AG04449 (cell line): ENCODE measurements at regions not wholly inside any gene's neighbourhood (a gene's known extent, or its start where the extent isn't known, plus 50 kb on each side); places are given as distances from the start of the nearest gene placed in this dataset.

ENCODE experiments used
- CTCF ChIA-PET: fragments of 350-600 bp; formaldehyde crosslinking; extraction: SDS; loops from one replicate; lab custom pipeline; 2021; ENCODE audit warnings: antibody characterized with exemption; lab: Yijun Ruan, JAX
- POLR2A ChIA-PET: fragments of 400-600, 350-600 bp; formaldehyde crosslinking; extraction: SDS; loops from one replicate; lab custom pipeline; 2020; ENCODE audit warnings: antibody characterized with exemption, inconsistent platforms; lab: Yijun Ruan, JAX
- DNase-seq: peaks from one replicate; pipeline ENCODE4 v3.0.0-alpha.2; 2010; ENCODE audit warnings: low read depth, low spot score
- H3K4me3 ChIP-seq: 2 replicates; pipeline ENCODE4 v1.5.1; 2011; ENCODE audit warnings: low read depth, mild to moderate bottlenecking, control low read depth, low read length
- TF ChIP-seq, protein P1 (sequence below): IDR thresholded peaks from one replicate; pipeline ENCODE4 v1.5.1; 2011; ENCODE audit warnings: mild to moderate bottlenecking, moderate library complexity, low read length, control low read depth, inconsistent platforms; ENCODE audit not compliant: insufficient read depth; ENCODE audit errors: missing control alignments

- no peak for DNase-seq
- TF ChIP-seq, protein P1, sequence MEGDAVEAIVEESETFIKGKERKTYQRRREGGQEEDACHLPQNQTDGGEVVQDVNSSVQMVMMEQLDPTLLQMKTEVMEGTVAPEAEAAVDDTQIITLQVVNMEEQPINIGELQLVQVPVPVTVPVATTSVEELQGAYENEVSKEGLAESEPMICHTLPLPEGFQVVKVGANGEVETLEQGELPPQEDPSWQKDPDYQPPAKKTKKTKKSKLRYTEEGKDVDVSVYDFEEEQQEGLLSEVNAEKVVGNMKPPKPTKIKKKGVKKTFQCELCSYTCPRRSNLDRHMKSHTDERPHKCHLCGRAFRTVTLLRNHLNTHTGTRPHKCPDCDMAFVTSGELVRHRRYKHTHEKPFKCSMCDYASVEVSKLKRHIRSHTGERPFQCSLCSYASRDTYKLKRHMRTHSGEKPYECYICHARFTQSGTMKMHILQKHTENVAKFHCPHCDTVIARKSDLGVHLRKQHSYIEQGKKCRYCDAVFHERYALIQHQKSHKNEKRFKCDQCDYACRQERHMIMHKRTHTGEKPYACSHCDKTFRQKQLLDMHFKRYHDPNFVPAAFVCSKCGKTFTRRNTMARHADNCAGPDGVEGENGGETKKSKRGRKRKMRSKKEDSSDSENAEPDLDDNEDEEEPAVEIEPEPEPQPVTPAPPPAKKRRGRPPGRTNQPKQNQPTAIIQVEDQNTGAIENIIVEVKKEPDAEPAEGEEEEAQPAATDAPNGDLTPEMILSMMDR, result no peak
- no peak overlapping the region for H3K4me3 ChIP-seq
- ChIA-PET CTCF (no interaction called here), POLR2A (no interaction called here)
Measured at GRCh38 chr15:53272116-53272515, 482.0 kb upstream of the ONECUT1 start.

DNA sequence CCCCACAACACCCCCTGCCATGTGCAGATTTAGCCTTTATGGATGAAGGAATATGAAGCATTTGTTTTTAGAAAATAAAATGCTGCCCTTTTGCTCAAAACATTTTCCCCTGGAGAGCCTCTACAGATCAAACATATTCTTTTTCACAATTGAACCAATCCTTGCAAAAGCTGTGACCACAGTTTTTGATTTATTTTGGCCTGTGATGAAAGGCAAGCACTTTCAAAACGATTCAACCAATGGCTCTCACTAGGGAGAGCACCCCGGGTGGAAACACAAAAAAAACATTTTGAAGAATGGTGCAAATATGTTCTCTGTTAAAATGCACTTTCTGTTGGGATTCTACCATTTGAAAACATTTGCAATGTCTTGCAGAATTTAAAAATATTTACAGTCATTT is 476.0 kb upstream of the ONECUT1 start:
- TF ChIP-seq, protein P1, result no peak
- H3K4me3 ChIP-seq, result no peak overlapping the region
- DNase-seq, result no peak
- ChIA-PET POLR2A (no interaction called here), CTCF (no interaction called here)

GRCh38 chr15:53260647-53261046 is 470.5 kb upstream of the ONECUT1 start:
- TF ChIP-seq, protein P1, result no peak
- ChIA-PET CTCF (no interaction called here), POLR2A (no interaction called here)

GRCh38 chr15:53256457-53256856 is 466.3 kb upstream of the ONECUT1 start:
- CTCF ChIA-PET, result no interaction called here
- no peak overlapping the region for H3K4me3 ChIP-seq
- no peak for DNase-seq
- POLR2A ChIA-PET, result no interaction called here
- TF ChIP-seq, protein P1, result no peak

More at GRCh38 chr15:53260647-53261046, 470.5 kb upstream of the ONECUT1 start:
- no peak overlapping the region for H3K4me3 ChIP-seq
- DNase-seq, result no peak

DNA sequence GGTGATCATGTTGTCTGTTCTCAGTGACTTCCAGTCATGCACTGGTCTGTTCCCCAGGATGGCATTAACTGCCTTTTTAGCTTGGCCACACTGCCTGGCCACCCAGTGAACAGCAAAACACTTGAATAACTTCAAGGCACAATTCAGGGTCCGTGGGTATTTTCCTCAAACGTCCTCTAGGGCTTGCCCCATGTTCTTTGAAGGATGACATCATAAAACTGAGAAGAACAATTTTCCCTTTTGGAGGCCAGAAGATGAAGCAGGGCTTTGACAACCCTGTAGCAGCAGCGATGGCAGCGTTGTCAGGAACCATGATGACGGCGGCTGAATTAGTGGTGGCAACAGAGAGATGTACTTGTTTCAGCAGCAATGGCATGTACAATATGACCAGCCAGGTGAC is 465.9 kb upstream of the ONECUT1 start:
- H3K4me3 ChIP-seq, result no peak overlapping the region
- ChIA-PET CTCF (no interaction called here), POLR2A (no interaction called here)
- TF ChIP-seq, protein P1, result no peak
- no peak for DNase-seq

DNA sequence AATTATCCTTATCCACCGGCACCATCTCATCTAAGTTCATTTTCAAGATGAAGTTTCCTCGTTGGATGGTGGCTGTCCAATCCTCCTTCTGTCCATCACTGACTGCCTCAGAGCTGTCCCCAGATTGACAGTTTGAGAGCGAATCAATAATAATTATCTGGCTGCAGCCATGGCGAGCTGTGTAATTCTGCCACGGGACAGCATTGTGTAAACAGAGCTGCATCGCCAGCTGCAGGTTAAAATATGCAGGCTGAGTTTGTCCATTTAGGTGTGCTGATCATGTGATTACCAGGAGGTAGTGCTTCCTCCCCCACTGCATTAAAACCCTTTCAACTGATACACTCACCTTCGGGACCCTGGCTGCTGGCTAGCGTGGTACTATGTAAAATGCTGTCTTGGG is 461.9 kb upstream of the ONECUT1 start:
- no peak for DNase-seq
- ChIA-PET POLR2A (no interaction called here), CTCF (no interaction called here)
- no peak overlapping the region for H3K4me3 ChIP-seq
- TF ChIP-seq, protein P1, result no peak
